ENCODE measurements at regions not wholly inside any gene's neighbourhood (a gene's known extent, or its start where the extent isn't known, plus 50 kb on each side); places are given as distances from the start of the nearest gene placed in this dataset.

GRCh38 chr20:60481743-60482133, 523.5 kb downstream of the CDH26 start:
- Histone ChIP-seq H3K4me1 (ENCODE audit: insufficient read depth, low read length, poor library complexity, severe bottlenecking) (no peaks in the 10 kb centered on the region), H4K20me1 (ENCODE audit: insufficient read depth, low read length) (no peaks in the 10 kb centered on the region), H3K9me2 (ENCODE audit: insufficient read depth, low read length) (no peaks in the 10 kb centered on the region), H2AFZ (ENCODE audit: low read length) (no peak overlapping the region), H3K27ac (ENCODE audit: low read depth, low read length, poor library complexity, severe bottlenecking) (no peak overlapping the region), H3K4me2 (ENCODE audit: low read length) (no peak overlapping the region), H3K9me3 (ENCODE audit: low read length) (no peaks in the 10 kb centered on the region), H3K36me3 (ENCODE audit: insufficient read depth, low read length) (no peaks in the 10 kb centered on the region), H3K79me2 (ENCODE audit: insufficient read depth, low read depth, low read length) (no peaks in the 10 kb centered on the region), H3K4me3 (ENCODE audit: low read depth, low read length, poor library complexity, severe bottlenecking) (no peak overlapping the region)
- TF ChIP-seq EZH2phosphoT487 (IDR thresholded peaks at IDR 0.05; ENCODE audit: borderline replicate concordance, low read depth, low read length): no peak
- TF ChIP-seq, protein P1, sequence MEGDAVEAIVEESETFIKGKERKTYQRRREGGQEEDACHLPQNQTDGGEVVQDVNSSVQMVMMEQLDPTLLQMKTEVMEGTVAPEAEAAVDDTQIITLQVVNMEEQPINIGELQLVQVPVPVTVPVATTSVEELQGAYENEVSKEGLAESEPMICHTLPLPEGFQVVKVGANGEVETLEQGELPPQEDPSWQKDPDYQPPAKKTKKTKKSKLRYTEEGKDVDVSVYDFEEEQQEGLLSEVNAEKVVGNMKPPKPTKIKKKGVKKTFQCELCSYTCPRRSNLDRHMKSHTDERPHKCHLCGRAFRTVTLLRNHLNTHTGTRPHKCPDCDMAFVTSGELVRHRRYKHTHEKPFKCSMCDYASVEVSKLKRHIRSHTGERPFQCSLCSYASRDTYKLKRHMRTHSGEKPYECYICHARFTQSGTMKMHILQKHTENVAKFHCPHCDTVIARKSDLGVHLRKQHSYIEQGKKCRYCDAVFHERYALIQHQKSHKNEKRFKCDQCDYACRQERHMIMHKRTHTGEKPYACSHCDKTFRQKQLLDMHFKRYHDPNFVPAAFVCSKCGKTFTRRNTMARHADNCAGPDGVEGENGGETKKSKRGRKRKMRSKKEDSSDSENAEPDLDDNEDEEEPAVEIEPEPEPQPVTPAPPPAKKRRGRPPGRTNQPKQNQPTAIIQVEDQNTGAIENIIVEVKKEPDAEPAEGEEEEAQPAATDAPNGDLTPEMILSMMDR (conservative IDR thresholded peaks at IDR 0.05; ENCODE audit: low read length): no peak
- BruUV-seq (replicated peaks): no TSS peak
- ChIA-PET POLR2A (no interaction called here), CTCF (ENCODE audit: unreplicated experiment) (no interaction called here)
- DNase-seq (ENCODE audit: low spot score): no peak
- intact Hi-C loops (cut with micrococcal nuclease; ENCODE audit: unreplicated experiment): no loop called here

DNA sequence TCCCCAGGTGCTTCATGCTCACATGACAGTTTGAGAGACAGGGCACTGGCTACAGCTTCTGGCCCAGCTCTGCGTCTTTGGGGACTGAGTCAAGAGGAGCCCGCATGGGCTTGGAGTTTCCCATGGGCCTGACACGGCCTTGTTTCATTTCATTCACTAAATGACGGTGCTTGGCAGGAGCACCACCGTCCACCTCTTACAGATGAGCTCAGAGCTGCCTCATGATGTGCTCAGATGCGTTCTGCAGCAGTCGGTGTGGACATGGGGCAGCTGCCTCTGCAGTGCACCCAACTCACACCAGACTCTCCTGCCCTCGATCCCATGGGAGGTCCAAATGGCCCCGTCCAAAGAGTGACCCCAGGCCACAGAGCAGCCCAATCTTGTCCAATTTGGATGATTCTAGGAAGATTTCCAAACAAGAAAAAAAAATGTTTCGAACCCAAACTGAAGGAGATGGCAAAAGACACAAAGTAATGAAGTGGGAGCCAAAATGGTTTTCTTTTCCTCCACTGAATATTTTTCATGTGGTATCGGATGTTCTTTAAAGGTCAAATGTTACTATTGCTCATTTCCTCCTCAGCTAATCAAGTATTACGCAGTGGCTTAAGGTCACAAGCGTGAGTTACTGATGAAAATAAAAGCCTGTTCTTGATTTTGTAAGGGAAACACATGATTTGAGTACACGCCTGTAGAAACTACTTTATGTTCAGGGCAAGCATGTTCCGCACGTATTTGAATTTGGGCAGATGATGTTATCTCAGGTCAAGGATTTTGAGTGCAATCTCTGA, 524.2 kb downstream of the CDH26 start:
- Histone ChIP-seq H3K4me3 (ENCODE audit: low read depth, low read length, poor library complexity, severe bottlenecking) (no peak overlapping the region), H3K9me3 (ENCODE audit: low read length) (no peaks in the 10 kb centered on the region), H3K4me1 (ENCODE audit: insufficient read depth, low read length, poor library complexity, severe bottlenecking) (no peaks in the 10 kb centered on the region), H3K4me2 (ENCODE audit: low read length) (no peak overlapping the region), H3K79me2 (ENCODE audit: insufficient read depth, low read depth, low read length) (no peaks in the 10 kb centered on the region), H3K27ac (ENCODE audit: low read depth, low read length, poor library complexity, severe bottlenecking) (no peak overlapping the region), H3K9me2 (ENCODE audit: insufficient read depth, low read length) (no peaks in the 10 kb centered on the region), H3K36me3 (ENCODE audit: insufficient read depth, low read length) (no peaks in the 10 kb centered on the region), H4K20me1 (ENCODE audit: insufficient read depth, low read length) (no peaks in the 10 kb centered on the region), H2AFZ (ENCODE audit: low read length) (no peak overlapping the region)
- intact Hi-C loops (cut with micrococcal nuclease; ENCODE audit: unreplicated experiment): no loop called here
- DNase-seq (ENCODE audit: low spot score): no peak
- POLR2A ChIA-PET: no interaction called here
- CTCF ChIA-PET (ENCODE audit: unreplicated experiment): no interaction called here
- no TSS peak for BruUV-seq (replicated peaks)
- TF ChIP-seq EZH2phosphoT487 (IDR thresholded peaks at IDR 0.05; ENCODE audit: borderline replicate concordance, low read depth, low read length): no peak
- TF ChIP-seq, protein P1 (conservative IDR thresholded peaks at IDR 0.05; ENCODE audit: low read length): no peak

- no peaks in the 10 kb centered on the region for H4K20me1 ChIP-seq (ENCODE audit: insufficient read depth, low read length)
- H3K9me3 ChIP-seq (ENCODE audit: low read length): no peaks in the 10 kb centered on the region
- no peaks in the 10 kb centered on the region for H3K9me2 ChIP-seq (ENCODE audit: insufficient read depth, low read length)
- H2AFZ ChIP-seq (ENCODE audit: low read length): no peak overlapping the region
- BruUV-seq (replicated peaks): no TSS peak
- no peaks in the 10 kb centered on the region for H3K4me1 ChIP-seq (ENCODE audit: insufficient read depth, low read length, poor library complexity, severe bottlenecking)
- no peak overlapping the region for H3K4me3 ChIP-seq (ENCODE audit: low read depth, low read length, poor library complexity, severe bottlenecking)
- DNase-seq (ENCODE audit: low spot score): no peak
- intact Hi-C loops (cut with micrococcal nuclease; ENCODE audit: unreplicated experiment): no loop called here
- TF ChIP-seq, protein P1 (conservative IDR thresholded peaks at IDR 0.05; ENCODE audit: low read length): no peak
- TF ChIP-seq EZH2phosphoT487 (IDR thresholded peaks at IDR 0.05; ENCODE audit: borderline replicate concordance, low read depth, low read length): no peak
- H3K79me2 ChIP-seq (ENCODE audit: insufficient read depth, low read depth, low read length): no peaks in the 10 kb centered on the region
- H3K27ac ChIP-seq (ENCODE audit: low read depth, low read length, poor library complexity, severe bottlenecking): no peak overlapping the region
- no peaks in the 10 kb centered on the region for H3K36me3 ChIP-seq (ENCODE audit: insufficient read depth, low read length)
- POLR2A ChIA-PET: no interaction called here
- H3K4me2 ChIP-seq (ENCODE audit: low read length): no peak overlapping the region
- CTCF ChIA-PET (ENCODE audit: unreplicated experiment): no interaction called here
These were observed 525.1 kb downstream of the CDH26 start for GRCh38 chr20:60483371-60483770.

Measured in OCI-LY7 (cell line).